B cell (primary cell): ENCODE measurements at regions not wholly inside any gene's neighbourhood (a gene's known extent, or its start where the extent isn't known, plus 50 kb on each side); places are given as distances from the start of the nearest gene placed in this dataset.

Source experiments
- CTCF ChIP-seq: fragments of 200-600 bp; IDR thresholded peaks from one replicate; pipeline ENCODE4 v1.8.0; 2022; ENCODE audit warnings: antibody characterized with exemption, mild to moderate bottlenecking
- EZH2 ChIP-seq: IDR thresholded peaks from 2 replicates; pipeline ENCODE4 v1.6.1; 2012; ENCODE audit warnings: borderline replicate concordance, low read depth, mild to moderate bottlenecking, moderate library complexity, low read length; ENCODE audit not compliant: insufficient read depth, poor library complexity, severe bottlenecking

- TF ChIP-seq CTCF: no peak
- TF ChIP-seq EZH2: no peak
These were observed 386.5 kb upstream of the DCC start for GRCh38 chr18:51953521-51953920.
